GM19023 (cell line): ENCODE measurements at regions not wholly inside any gene's neighbourhood (a gene's known extent, or its start where the extent isn't known, plus 50 kb on each side); places are given as distances from the start of the nearest gene placed in this dataset.
"Not testable (repeated sequence)": the region's sequence is repeated elsewhere in the genome, so short reads cannot be mapped to it uniquely, and the experiment has no call there.

Experiments used
- ATAC-seq: cut with Tn5 transposase; IDR thresholded peaks from one replicate; pipeline ENCODE4 v1.9.1; 2021; ENCODE audit warnings: mild to moderate bottlenecking, moderate library complexity; ENCODE audit not compliant: unreplicated experiment

- ATAC-seq = no peak
Observed at GRCh38 chr12:66774929-66775328, 96.1 kb upstream of the GRIP1 start.

GRCh38 chr12:66775871-66776270 is 97.0 kb upstream of the GRIP1 start:
- no peak for ATAC-seq

- ATAC-seq = peak; percentile 89
Observed at GRCh38 chr12:66776974-66777373, 98.1 kb upstream of the GRIP1 start.

DNA sequence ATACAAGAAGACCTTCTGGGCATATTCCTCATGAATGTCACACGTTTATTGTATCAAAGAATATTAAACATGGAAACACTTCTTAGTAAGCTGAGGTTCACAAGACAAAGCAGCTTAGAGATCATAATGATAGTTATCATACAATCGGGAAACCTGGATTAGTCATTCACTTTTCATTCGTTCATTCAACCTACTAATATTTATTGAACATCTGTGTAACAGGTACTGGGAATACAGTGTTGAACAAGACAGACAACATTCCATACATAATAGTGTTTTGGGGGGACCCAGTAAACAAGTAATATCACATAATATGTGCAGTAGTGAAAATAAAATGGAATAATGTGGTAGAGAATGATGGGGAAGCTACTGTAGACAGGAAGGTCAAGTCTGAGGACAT is 100.6 kb upstream of the GRIP1 start:
- ATAC-seq = no peak

- no peak for ATAC-seq
Observed at GRCh38 chr12:66786531-66787308, 107.8 kb upstream of the GRIP1 start.

DNA sequence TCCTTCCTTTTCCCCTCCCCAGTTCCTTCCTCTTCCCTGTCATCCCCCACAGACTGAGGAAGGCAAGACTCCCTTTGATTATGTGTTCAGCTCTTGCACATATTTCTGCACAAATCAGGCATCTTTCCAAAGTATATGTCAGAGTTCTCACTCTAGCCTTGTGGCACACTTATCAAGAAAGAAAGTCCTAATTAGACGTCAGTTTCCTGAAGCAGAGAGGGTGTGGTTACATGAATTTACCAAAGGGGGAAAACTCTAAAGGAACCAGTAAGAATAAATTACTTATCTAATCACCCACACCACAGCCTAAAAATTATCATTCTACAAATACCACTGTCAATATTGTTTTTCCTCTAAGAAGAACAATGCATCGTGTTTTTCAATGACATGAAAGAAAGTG is 120.7 kb upstream of the GRIP1 start:
- no peak for ATAC-seq

DNA sequence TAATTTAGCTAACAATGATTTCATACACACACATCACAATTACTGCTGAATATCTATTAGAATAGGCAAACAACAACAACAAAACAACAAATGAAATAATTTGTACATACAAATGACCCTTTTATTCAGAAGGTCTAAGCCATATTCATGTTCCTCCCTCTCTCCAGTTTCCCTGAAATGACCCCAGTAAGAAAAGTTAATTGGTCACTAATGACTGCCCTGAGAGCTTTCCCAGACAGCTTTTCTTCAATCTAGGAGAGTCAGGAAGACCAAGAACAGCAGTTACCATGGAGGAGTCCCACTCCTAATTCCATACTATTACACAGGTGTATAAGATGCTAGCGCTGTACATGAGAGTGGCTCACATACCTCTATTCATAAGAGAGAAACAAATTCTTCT is 121.2 kb upstream of the GRIP1 start:
- ATAC-seq = no peak

- ATAC-seq = no peak
Observed at GRCh38 chr12:66803930-66804329, 125.1 kb upstream of the GRIP1 start.

- ATAC-seq = no peak
Observed at GRCh38 chr12:66804563-66804974, 125.7 kb upstream of the GRIP1 start.

GRCh38 chr12:66808606-66809005 is 129.7 kb upstream of the GRIP1 start:
- no peak for ATAC-seq

- no peak for ATAC-seq
Observed at GRCh38 chr12:66813137-66813892, 134.4 kb upstream of the GRIP1 start.

DNA sequence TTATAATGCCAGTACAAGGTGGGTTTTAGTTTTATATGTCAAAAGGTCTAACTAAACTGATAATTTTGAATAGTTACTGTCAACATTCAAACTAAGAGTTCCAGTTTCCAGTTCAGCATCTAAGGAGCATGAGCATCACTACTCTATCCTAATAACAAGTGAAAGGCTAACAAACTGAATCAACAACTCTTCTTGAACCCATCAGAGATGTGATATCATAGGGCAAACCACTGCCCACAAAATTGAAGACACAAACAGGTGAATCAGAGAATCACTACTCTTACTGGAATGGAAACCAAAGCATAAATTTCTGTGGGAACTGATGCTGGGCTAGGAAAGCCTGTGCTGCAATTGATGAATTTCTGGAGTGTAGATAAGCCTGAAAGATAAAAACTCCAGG is 140.7 kb upstream of the GRIP1 start:
- no peak for ATAC-seq

GRCh38 chr12:66822961-66823360 is 144.1 kb upstream of the GRIP1 start:
- ATAC-seq = no peak

GRCh38 chr12:66823857-66824570 is 145.1 kb upstream of the GRIP1 start:
- ATAC-seq = no peak

GRCh38 chr12:66825921-66826320 is 147.0 kb upstream of the GRIP1 start:
- ATAC-seq = not testable (repeated sequence)

GRCh38 chr12:66829660-66830325 is 150.9 kb upstream of the GRIP1 start:
- no peak for ATAC-seq

DNA sequence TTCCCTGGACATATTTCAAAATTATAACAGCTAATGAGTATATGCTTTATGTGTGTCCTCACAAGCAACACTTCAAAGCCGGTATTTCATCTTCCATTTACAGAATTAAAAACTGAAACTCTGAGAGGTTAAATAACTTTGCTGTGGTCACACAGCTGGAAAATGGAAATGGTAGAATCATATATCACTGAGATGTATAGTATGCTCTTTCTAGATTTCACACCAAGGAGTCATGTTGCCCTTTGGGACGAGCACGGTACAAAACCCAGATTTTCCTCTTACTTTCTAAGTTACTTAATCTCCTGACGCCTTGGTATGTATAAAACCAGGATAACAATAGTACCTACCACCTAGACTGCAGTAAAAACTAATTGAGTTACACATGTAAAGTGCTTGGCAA is 152.6 kb upstream of the GRIP1 start:
- ATAC-seq = no peak

- no peak for ATAC-seq
Observed at GRCh38 chr12:66832997-66833396, 154.1 kb upstream of the GRIP1 start.

- ATAC-seq = no peak
Observed at GRCh38 chr12:66836623-66837310, 157.9 kb upstream of the GRIP1 start.

GRCh38 chr12:66837311-66837627 is 158.4 kb upstream of the GRIP1 start:
- no peak for ATAC-seq

GRCh38 chr12:66838366-66838765 is 159.5 kb upstream of the GRIP1 start:
- ATAC-seq = no peak
